ENCODE measurements at regions not wholly inside any gene's neighbourhood (a gene's known extent, or its start where the extent isn't known, plus 50 kb on each side); places are given as distances from the start of the nearest gene placed in this dataset.

- WGBS, 2 donors, result 59 to 71% methylated on average over 2 of the region's 2 CpGs
- no peak overlapping the region for H3K9ac ChIP-seq (ENCODE audit: insufficient read depth in 1 of 2, low read length in 2 of 2)
Observed at GRCh38 chr12:88951860-88952561, 371.7 kb upstream of the KITLG start.

GRCh38 chr12:88951177-88951576 lies 370.9 kb upstream of the KITLG start:
- 83 to 96% methylated on average over 2 of the region's 2 CpGs for WGBS, 2 donors
- no peak for ATAC-seq (ENCODE audit: insufficient read depth, low FRiP score)

More at GRCh38 chr12:88951860-88952561, 371.7 kb upstream of the KITLG start:
- no peak for TF ChIP-seq CTCF (IDR thresholded peaks at IDR 0.05; ENCODE audit: control extremely low read depth, extremely low read depth)
- Histone ChIP-seq H3K4me3 (no peak overlapping the region), H3K27me3 (ENCODE audit: control insufficient read depth in 3 of 3, insufficient read depth in 3 of 3, low read length in 2 of 3) (no peaks in the 10 kb centered on the region), H3K36me3 (ENCODE audit: control insufficient read depth in 4 of 4, insufficient read depth in 4 of 4, low read length in 4 of 4) (no peaks in the 10 kb centered on the region), H3K9me3 (ENCODE audit: control insufficient read depth in 4 of 4, insufficient read depth in 3 of 4, low read length in 3 of 4) (peaks cover 0 to 3% (median 0%) of the 10 kb centered on the region in 4 donors), H3K27ac (ENCODE audit: low read depth in 1 of 2, low read length in 1 of 2) (no peak overlapping the region), H3K4me1 (ENCODE audit: control insufficient read depth in 5 of 5, insufficient read depth in 5 of 5, low read length in 5 of 5) (no peaks in the 10 kb centered on the region)
- ATAC-seq (ENCODE audit: insufficient read depth, low FRiP score) (no peak), DNase-seq (no peak)

GRCh38 chr12:88947486-88948043 lies 367.3 kb upstream of the KITLG start:
- no peaks in the 10 kb centered on the region for H3K27me3 ChIP-seq (ENCODE audit: control insufficient read depth in 3 of 3, insufficient read depth in 3 of 3, low read length in 2 of 3)
- no peak overlapping the region for H3K9ac ChIP-seq (ENCODE audit: insufficient read depth in 1 of 2, low read length in 2 of 2)
- H3K36me3 ChIP-seq (ENCODE audit: control insufficient read depth in 4 of 4, insufficient read depth in 4 of 4, low read length in 4 of 4), result no peaks in the 10 kb centered on the region
- DNase-seq (no peak), ATAC-seq (ENCODE audit: insufficient read depth, low FRiP score) (no peak)
- H3K27ac ChIP-seq (ENCODE audit: low read depth in 1 of 2, low read length in 1 of 2), result peak overlapping the region in 1 of 2 donors; percentile 21
- peaks cover 0 to 4% (median 0%) of the 10 kb centered on the region in 5 donors for H3K4me1 ChIP-seq (ENCODE audit: control insufficient read depth in 5 of 5, insufficient read depth in 5 of 5, low read length in 5 of 5)
- no peak for TF ChIP-seq CTCF (IDR thresholded peaks at IDR 0.05; ENCODE audit: control extremely low read depth, extremely low read depth)
- H3K9me3 ChIP-seq (ENCODE audit: control insufficient read depth in 4 of 4, insufficient read depth in 3 of 4, low read length in 3 of 4), result peaks cover 0 to 3% (median 0%) of the 10 kb centered on the region in 4 donors
- WGBS, 2 donors, result 82 to 91% methylated on average over 3 of the region's 3 CpGs
- no peak overlapping the region for H3K4me3 ChIP-seq

More at GRCh38 chr12:88951177-88951576, 370.9 kb upstream of the KITLG start:
- no peaks in the 10 kb centered on the region for H3K4me1 ChIP-seq (ENCODE audit: control insufficient read depth in 5 of 5, insufficient read depth in 5 of 5, low read length in 5 of 5)
- H3K9me3 ChIP-seq (ENCODE audit: control insufficient read depth in 4 of 4, insufficient read depth in 3 of 4, low read length in 3 of 4), result peaks cover 0 to 3% (median 0%) of the 10 kb centered on the region in 4 donors
- TF ChIP-seq CTCF (IDR thresholded peaks at IDR 0.05; ENCODE audit: control extremely low read depth, extremely low read depth), result no peak
- H3K36me3 ChIP-seq (ENCODE audit: control insufficient read depth in 4 of 4, insufficient read depth in 4 of 4, low read length in 4 of 4), result no peaks in the 10 kb centered on the region
- H3K27ac ChIP-seq (ENCODE audit: low read depth in 1 of 2, low read length in 1 of 2), result no peak overlapping the region
- no peaks in the 10 kb centered on the region for H3K27me3 ChIP-seq (ENCODE audit: control insufficient read depth in 3 of 3, insufficient read depth in 3 of 3, low read length in 2 of 3)
- DNase-seq, result no peak
- no peak overlapping the region for H3K9ac ChIP-seq (ENCODE audit: insufficient read depth in 1 of 2, low read length in 2 of 2)
- H3K4me3 ChIP-seq, result no peak overlapping the region

Measured in lung (tissue), 11 donors.